Vagina (tissue), 2 donors: ENCODE measurements at regions not wholly inside any gene's neighbourhood (a gene's known extent, or its start where the extent isn't known, plus 50 kb on each side); places are given as distances from the start of the nearest gene placed in this dataset.

Source experiments
- POLR2A ChIP-seq, 2 donors: fragments of 450-650 bp; IDR thresholded peaks; one replicate each; pipeline ENCODE4 v1.6.1; 2017; ENCODE audit warnings: antibody characterized with exemption in 2 of 2, mild to moderate bottlenecking in 2 of 2, moderate library complexity in 2 of 2
- POLR2AphosphoS5 ChIP-seq, 2 donors: sonication (generic); formaldehyde crosslinking; IDR thresholded peaks; one replicate each; pipeline ENCODE4 v1.9.0; 2017; ENCODE audit warnings: antibody characterized with exemption in 2 of 2, mild to moderate bottlenecking in 2 of 2, low read depth in 1 of 2; ENCODE audit not compliant: insufficient read depth in 1 of 2
- TF ChIP-seq, protein P1 (sequence below), 3 experiments: fragments of 450-650 bp in 2 of 3; fragments of 200-600 bp in 1 of 3; sonication (generic) in 1 of 3; IDR thresholded peaks; one replicate each; pipeline ENCODE4 v1.5.1; 2017 to 2019; ENCODE audit warnings: antibody characterized with exemption in 3 of 3, mild to moderate bottlenecking in 2 of 3, moderate library complexity in 2 of 3

GRCh38 chr14:37787879-37788494, 192.6 kb downstream of the TTC6 start:
- no peak for TF ChIP-seq POLR2AphosphoS5 (IDR thresholded peaks at IDR 0.05; ENCODE audit: insufficient read depth in 1 of 2, low read depth in 1 of 2)
- TF ChIP-seq, protein P1, sequence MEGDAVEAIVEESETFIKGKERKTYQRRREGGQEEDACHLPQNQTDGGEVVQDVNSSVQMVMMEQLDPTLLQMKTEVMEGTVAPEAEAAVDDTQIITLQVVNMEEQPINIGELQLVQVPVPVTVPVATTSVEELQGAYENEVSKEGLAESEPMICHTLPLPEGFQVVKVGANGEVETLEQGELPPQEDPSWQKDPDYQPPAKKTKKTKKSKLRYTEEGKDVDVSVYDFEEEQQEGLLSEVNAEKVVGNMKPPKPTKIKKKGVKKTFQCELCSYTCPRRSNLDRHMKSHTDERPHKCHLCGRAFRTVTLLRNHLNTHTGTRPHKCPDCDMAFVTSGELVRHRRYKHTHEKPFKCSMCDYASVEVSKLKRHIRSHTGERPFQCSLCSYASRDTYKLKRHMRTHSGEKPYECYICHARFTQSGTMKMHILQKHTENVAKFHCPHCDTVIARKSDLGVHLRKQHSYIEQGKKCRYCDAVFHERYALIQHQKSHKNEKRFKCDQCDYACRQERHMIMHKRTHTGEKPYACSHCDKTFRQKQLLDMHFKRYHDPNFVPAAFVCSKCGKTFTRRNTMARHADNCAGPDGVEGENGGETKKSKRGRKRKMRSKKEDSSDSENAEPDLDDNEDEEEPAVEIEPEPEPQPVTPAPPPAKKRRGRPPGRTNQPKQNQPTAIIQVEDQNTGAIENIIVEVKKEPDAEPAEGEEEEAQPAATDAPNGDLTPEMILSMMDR (IDR thresholded peaks at IDR 0.05) = no peak
- no peak for TF ChIP-seq POLR2A (IDR thresholded peaks at IDR 0.05)
